ENCODE measurements at regions not wholly inside any gene's neighbourhood (a gene's known extent, or its start where the extent isn't known, plus 50 kb on each side); places are given as distances from the start of the nearest gene placed in this dataset.

DNA sequence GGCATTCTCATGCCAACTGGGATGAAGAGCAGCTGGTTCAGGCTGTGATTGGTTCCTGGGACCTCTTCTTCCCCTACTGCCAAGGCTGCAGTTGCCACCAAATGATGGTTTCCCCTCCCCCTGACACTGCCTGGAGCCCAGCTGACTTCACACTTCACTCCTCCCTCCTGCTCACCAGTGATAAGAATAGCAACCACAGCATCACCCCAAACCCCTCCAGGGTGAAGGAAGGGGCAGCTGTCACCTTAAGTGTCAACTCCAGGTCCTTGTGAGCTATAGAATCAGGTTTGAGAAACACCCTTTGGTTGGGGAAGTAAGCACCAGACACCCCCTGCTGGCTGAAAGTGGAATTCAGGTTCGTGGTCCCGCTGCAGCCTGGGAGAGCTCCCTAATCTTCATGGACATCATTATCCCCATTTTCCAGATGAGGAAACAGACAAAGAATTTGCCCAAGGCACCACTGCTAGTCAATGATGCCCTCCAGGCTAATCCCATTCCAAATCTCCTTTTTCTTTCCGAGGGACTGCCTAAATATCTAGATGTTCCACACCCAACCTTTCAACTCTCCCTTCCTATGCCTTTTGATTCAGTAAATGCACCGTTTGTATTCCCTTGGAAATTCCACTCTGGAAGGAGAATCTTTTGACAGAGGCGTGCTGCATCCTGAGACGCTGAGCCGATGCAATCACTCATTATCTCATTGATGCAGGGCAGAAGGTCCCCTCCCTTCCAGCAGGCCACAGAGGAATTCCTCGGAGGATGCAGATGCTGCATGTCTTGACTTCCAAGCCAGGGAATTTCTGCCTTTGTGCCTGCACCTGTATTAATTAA lies 50.6 kb upstream of the UQCRFS1 start:
- DNase-seq = peak; percentile 23

DNA sequence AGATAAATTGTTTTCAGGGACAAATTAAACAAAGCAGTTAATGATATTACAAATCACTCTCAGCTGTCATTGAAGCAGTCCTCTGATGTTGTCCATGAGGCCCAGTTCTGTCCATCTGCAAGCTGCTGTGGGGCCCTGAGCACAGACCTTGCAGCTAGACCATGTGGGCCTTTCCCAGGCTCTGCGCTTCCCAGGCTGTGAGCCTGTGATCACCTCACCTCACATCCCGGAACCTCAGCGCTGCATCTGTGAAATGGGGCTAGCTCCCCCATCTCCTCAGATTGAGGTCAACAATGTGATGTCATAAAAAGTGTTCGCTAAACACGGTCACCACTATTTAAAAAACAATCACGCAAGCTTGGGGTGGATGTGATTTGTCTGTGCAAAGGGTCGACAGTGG lies 51.9 kb upstream of the UQCRFS1 start:
- no peak for DNase-seq

DNA sequence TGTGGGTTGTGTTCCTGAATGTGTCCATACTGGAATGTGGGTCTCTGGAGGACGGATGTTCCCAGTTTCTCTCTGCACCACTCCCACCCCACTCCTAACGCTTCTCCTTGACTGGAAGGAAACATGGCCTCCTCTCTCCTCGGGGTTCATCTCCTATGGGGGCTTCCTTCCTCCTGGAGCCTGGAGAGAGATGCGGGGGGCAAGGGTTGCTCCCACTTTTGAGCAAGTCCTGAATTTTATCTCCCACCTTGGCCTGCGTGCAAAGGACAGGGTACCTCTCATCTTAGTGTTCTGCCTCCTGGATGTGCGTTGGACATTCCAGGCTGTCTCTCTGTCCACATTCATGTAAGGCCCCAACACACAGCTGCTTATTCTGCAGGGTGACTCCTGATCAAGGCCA lies 52.5 kb upstream of the UQCRFS1 start:
- DNase-seq = no peak

DNA sequence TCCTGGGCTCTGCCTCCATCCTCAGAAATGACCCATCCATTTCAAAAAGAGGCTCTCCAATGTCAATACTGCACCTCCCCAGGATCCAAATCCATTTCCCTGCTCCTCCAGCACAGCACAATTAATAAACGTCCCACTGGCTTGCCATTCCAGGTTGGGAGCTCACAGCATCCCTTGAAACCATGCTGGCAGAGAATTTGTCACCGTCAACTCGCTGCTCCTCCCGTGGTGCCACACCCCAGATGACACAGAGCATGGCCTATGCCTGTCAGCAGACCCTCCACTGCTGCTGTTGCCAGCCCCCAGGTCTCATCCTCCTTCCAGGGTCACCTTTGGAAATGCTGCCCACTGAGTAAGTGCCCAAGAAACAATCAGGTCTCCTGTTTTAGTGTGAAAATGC lies 53.0 kb upstream of the UQCRFS1 start:
- no peak for DNase-seq

DNA sequence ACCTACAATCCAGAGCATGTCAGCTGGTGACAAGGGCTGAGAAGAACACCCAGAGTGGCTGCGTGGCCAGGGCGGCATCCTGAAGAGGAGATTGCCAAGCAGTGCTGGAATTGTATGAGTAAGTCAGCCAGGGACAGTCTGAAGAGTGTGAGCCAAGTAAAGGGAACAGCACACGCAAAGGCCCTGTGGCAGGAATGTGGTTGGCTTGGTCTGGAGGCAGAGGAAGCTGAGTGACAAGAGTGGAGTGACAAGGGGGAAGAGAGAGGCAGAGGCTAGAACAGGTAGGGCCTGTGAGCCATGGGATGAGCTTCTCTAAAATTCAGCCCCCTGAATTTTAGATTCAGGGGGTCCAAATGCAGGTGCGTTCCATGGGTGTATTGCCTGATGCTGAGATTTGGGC lies 53.7 kb upstream of the UQCRFS1 start:
- DNase-seq = no peak

DNA sequence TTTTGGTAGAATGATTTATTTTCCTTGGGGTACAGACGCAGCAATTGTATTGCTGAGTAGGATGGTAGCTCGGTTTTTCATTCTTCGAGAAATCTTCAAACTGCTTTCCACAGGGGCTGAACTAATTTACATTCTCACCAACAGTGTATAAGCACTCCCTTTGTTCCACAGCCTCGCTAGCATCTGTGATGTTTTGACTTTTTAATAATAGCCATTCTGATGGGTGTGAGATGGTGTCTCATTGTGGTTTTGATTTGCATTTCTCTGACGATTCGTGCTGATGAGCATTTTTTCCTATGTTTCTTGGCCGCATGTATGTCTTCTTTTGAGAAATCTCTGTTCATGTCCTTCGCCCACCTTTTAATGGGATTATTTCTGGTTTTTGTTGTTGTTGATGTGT lies 54.8 kb upstream of the UQCRFS1 start:
- DNase-seq = no peak

DNA sequence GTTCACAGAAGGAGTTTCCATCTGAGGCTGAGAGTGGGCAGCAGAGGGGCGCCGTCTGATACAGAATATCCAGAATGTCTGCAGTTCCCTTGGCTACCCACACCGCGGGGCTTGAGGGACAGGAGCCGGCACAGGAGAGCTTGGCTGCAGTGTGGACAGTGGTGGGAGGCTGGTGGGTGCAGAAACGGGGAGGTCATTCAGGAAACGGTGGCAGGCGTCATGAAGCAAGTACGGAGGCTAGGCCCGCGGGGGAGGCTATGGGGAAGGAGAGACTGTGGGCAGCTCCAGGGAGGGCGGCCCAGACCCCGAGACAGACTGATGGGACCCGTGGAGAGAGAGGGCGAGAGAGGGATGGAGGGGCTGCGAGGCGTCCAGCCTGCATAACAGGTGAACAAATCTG lies 55.2 kb upstream of the UQCRFS1 start:
- no peak for DNase-seq

DNA sequence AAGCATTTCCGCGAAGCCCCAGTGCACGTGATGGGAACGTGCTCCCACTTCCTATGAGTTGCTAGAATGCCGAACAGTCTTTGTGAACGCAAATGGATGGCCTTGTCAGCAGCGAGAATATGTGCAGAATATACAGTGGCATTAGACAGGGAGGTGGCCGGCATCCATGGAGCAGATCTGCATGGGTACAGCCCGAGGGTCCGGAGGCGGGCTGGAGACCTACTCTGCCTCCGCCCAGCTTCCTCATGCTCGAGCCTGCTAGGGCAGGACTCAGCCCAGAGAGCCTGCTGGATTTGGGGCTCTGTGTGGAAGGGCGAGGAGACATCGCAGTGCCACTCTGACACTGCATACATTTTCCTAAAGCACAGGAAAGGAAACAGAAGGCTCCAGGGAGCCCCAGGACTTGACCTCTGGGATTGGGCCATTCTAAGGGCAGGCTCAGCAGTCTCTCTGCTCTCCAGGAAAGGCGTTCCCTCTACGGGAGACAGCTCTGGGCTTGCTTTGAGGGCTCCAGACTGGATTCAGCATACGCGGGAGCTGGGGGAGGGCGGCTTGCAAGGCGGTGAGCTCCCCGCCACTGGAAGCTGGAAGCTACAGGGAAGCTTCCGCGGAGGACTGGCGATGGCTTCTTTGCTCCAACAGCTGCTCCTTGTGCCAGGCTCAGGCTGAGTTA lies 55.9 kb upstream of the UQCRFS1 start:
- no peak for DNase-seq

DNA sequence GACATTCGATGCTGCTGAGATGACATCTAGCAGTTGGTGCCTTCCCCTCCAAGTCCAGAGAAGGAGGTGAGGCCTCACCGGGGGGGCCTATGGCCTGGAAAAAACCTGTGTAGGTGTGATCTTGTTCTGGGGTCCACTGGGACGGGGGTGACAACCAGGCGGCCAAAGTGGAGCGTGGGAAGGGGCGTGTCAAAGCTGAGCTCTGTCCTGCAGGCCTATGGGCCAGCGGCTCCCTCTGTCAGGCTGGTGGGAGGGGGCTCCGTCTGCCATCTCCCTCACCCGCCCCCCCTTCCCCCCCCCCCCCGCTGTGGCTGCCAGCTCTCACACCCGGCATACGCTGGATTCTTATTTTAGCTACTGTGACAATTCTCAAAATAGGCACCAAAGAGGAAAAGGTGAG lies 56.7 kb upstream of the UQCRFS1 start:
- no peak for DNase-seq

DNA sequence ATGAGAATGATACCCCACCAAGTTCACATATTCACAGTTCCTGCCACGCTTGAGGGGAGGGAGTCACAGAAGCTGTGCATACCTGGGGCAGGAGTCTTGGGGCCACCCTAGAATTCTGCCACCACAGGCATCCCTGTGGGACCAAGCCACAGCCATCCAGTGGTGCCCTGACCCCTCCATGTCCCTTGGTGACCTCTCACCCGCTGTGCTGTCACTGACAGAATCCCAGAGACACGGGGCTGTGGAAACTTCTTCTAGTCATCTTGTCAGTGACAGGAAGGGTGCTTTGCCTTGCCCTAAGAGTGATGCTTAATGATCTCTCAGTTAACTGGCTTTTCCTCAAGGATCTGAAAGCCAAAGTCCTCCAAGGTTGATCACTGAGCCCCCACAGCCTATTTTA lies 58.4 kb upstream of the UQCRFS1 start:
- no peak for DNase-seq

DNA sequence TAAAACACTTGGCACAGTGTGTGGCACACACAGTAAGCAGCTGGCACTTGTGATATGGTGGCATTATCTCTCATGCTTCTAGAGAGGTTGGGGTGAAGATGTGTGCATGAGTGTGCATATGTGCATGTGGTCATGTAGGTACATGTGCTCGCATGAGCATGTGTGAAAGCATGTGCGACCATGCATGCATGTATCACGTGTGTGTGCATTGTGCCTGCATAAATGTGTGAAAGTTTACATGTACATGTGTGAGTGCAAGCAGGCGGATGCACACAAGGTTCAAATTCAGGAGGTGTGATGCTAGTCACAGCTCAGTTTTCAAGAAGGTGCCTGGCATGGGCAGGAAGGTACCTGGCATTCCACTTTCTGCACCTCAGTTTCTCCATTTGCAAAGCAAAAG lies 59.0 kb upstream of the UQCRFS1 start:
- no peak for DNase-seq

DNA sequence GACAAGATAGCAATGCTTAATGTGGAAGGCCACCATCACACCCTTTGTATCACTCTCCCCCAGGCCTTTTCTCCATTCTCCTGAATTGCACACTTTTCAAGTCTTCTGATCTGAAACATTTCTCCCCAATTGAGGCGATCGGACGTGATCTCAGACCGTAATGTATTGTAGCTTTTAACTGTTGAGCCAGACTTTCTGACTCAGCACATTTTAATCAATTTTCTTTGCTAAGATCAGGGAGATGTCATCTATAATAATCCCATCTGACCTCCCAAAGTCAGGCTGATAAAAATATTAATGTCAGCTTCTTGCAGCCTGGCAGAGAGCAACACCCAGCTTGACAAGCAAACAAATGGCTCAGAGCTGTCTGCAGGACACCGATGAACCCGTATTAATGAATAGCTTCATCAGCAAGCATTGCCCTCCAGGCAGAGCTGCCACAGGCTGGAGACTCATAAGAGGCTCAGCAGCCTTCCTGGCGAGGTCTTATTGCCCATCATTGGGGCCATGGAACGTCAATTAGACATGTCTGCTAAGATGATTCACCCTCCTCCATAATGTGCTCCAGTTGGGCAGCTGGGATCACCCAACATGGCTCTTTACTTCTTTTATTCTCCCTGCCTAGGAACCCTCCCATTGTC lies 60.2 kb upstream of the UQCRFS1 start:
- DNase-seq = no peak

DNA sequence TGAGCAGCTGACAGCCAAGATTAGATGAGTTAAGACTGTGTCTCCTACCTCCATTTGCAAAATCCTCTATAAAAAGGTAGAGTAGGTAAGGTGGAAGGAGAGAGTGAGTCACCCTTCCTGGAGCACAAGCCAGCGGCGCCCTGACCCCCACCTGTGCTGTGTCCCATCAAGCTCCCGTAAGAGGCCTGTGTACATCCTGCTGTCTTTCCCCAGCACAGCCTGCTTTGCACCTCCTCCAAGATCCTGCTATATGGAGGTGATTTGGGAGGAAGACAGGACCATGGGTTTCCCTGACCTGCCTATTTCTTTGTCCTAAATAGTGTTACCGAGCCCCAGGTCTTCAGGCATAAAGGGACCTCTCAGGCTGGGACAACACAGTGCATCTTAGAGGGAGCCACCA lies 62.3 kb upstream of the UQCRFS1 start:
- DNase-seq = no peak

DNA sequence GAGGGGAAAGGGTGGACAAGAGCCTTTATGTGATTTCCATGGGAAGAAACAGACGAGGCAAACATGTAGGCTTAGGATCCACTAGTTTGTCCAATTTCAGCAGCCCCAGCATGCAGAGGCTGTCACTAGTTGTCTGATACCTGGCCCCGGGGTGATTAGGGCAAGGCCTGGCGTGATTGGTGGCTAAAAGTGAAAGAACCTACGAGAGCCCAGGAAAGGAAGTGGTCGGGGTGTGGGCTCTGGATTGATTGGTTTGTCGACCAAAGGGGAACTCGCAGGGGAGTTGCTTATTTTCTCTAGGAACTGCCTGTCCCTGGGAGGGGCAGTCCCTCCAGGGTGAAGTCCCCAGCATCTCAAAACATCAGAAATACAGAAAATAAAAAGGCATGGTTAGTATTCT lies 64.2 kb upstream of the UQCRFS1 start:
- DNase-seq = no peak

DNA sequence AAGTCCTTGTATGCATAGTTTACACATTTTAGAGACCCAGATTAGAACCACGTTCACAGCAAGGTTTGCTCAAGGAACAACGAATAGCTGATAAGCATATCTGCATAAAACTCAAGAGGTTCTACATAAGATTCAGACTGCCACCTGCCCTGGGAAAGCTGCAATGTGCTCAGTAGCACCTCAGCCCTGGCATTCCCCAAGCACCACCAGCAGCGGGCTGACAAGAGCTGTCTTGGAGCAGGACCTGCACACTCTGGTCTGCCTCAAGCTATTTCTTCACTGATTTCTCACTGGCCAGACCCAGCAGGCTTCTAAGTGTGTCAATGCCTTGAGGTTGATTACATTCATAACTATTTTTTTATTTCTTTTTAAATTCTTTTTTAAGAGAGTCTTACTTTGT lies 65.8 kb upstream of the UQCRFS1 start:
- no peak for DNase-seq

DNA sequence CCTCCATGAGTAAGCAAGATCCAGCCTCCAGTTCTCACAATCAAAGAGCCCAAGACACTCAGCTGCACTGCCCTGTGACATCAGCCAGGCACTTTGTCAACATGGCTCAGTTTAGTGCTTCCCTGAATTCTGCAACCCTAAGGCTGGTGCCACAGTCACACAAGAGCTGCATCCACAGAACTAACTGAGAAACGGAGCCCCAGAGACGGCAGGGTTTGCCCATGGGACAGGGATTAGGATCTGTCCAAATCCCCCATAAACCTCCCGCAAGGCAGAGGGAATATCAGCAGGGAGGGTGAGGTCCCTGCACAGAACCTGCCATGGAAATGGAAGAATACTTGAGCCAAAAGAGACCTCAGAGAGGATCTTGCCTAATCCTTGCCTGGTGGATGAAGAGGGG lies 70.4 kb upstream of the UQCRFS1 start:
- no peak for DNase-seq

DNA sequence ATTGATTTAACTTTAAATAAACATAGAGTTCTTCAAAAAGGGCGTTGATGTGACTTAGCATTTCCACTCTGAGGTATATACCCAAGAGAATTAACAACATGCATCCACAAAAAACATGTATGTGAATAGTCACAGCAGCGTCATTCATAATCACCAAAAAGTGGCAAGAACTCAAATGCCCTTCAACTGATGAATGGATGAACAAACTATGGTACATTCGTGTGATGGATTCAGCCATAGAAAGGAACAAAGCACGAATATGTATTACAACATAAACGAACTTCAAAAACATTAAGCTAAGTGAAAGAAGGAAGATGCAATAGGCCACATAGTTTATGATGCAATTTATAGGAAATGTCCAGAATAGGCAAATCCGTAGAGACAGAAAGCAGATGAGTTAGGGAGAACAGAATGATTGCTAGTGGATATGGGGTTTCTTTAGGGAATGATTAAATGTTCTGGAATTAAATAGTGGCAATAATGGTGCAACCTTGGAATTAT lies 72.3 kb upstream of the UQCRFS1 start:
- DNase-seq = no peak

DNA sequence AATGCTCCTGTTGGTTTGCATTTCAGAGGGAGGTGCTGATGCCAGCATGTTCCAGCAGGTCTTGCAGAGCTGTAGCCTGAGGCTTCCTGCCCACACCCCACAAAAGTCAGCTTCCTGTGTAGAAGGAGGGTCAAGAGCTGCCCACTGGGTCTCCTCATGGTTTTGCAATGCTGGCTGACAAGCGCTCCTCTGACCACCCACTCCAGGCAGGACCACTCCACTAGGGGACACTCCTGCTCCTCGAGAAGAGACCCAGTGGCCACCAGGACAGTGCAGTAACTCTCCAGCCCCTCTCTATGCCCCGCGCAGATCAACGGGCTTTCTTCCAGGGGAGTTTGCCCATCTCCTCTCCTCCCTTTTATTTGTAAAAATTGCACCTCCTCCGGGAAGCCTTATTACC lies 72.9 kb upstream of the UQCRFS1 start:
- peak; percentile 15 for DNase-seq

DNA sequence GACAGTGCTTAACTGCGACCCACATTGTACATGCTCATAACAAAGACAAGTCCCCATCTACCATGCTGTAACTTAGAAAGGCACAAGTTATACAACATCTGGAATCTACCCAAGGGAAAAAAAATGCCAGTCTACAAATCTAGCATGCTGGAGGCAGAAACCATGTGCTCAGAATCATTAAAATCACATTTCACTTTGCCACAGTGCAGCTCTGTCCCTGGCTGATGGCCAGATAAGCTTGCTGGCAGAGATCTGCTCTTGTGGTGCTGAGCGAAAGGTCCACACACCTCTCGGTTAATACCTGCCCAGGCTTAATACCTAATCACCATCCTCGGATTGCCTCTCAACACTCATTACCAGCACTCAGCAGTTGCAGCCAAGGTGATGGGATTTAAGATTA lies 74.1 kb upstream of the UQCRFS1 start:
- no peak for DNase-seq

DNA sequence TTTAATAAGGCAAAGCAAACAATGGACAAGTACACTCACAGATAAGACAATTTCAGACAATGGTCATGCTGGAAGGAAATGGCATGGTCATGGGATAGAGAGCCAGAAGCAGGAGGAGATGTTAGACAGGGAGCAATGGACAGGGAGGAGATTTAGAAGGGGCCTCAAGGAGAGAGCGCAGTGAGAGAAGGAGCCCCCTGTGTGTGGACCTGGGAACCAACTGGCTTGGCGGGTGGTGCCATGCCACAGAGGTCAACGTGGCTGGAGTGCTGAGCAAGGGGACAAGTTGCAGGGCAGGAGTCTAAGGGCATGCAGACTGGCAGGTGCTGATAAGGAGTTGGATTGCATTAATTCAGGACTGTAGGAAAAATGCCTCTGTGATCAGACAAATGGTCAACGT lies 75.3 kb upstream of the UQCRFS1 start:
- DNase-seq = no peak

DNA sequence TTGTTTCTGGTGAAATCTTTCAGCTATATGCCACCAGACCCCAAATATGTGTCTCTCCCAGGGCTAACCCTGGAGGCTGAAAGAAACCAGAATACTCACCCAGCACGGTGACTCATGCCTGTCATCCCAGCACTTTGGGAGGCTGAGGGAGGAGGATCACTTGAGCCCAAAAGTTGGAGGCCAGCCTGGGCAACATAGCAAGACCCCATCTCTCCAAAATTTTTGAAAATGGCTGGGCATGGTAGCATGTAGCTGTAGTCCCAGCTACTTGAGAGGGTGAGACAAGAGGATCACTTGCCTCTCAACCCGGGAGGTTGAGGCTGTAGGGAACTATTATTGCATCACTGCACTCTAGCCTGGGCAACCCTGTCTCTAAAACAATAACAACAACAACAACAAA lies 76.1 kb upstream of the UQCRFS1 start:
- no peak for DNase-seq

DNA sequence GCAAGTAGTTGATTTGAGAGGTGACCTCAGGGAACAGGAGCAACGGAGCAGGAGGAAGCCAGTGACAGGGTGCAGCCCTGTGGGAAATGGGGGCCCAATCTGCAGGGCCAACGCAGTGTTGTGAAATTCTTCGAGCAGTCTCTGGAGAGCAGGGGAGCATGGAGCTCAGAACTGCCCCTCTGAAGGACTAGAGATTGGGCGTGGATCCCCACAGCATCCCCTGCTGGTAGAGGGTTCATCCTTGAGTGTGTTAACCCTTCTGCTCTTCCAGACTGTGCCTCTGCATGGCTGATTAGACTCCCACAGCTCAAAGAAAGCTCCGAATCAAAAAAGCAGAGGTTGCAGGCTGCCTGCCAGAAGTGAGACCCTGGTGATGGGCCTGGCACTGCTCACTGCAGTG lies 77.9 kb upstream of the UQCRFS1 start:
- DNase-seq = no peak

DNA sequence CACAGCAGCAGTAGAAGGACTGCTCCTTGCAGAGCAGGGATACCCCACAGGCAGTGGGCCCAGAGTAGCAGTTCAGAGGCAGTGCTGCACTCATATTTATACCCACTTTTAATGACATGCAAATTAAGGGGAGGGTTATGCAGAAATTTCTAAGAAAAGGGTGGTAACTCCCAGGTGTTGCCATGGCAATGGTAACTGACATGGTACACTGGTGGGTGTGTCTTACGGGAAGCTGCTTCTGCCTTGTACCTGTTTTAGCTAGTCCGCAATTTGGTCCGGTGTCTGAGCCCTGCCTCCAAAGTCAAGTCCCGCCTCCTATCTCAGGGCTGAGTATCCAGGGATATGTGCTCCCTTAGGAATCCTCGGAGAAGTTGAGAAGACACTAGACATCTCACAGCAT lies 79.2 kb upstream of the UQCRFS1 start:
- no peak for DNase-seq

DNA sequence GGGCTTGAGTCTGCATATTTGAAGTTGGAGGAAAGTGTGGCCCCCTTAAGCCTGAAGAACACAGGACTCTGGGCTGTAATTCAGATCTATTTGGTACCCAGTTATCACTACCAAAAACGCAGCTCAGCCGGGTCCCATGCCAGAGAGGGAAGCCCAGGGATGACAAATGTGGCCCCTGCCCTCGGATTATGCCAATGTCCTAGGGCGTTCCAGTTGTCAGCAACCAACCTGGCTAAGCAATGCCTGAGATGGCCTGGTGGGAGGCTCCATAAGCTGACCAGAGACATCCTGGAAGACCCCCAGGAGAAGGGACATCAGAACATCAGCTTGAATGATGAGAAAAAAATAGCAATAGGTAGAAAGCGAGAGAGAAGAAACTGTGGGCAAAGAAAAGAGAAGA lies 79.6 kb upstream of the UQCRFS1 start:
- DNase-seq = no peak
